Choroid plexus epithelial cell (primary cell): ENCODE measurements at regions not wholly inside any gene's neighbourhood (a gene's known extent, or its start where the extent isn't known, plus 50 kb on each side); places are given as distances from the start of the nearest gene placed in this dataset.

ENCODE experiments used
- DNase-seq: peaks from one replicate; pipeline ENCODE4 v3.0.0-alpha.2; 2010; ENCODE audit warnings: low read depth
- H3K4me3 ChIP-seq: 2 replicates; pipeline ENCODE4 v1.5.1; 2011; ENCODE audit warnings: low read depth, mild to moderate bottlenecking, control low read depth, low read length, moderate library complexity
- TF ChIP-seq, protein P1 (sequence below): conservative IDR thresholded peaks from 2 replicates; pipeline ENCODE4 v1.5.1; 2011; ENCODE audit warnings: low read depth, mild to moderate bottlenecking, control low read depth, inconsistent platforms, low read length, moderate library complexity

DNA sequence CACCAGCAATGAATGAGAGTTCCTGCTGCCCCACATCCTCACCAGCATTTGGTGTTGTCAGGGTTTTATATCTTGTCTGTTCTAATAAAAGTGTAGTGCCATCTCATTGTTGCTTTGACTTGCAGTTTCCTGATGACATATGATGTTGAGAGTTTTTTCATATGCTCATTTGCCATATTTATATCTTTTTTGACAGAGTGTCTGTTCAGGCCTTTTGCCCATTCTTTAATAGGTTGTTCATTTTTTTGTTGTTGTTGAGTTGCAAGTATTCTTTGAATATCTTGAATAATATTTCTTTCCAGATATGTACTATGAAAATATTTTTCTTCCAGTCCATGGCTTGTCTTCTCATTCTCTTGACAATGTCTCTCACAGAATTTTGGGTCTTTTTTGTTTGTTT is 111.7 kb upstream of the KCNJ15 start:
- no peak for DNase-seq
- TF ChIP-seq, protein P1, sequence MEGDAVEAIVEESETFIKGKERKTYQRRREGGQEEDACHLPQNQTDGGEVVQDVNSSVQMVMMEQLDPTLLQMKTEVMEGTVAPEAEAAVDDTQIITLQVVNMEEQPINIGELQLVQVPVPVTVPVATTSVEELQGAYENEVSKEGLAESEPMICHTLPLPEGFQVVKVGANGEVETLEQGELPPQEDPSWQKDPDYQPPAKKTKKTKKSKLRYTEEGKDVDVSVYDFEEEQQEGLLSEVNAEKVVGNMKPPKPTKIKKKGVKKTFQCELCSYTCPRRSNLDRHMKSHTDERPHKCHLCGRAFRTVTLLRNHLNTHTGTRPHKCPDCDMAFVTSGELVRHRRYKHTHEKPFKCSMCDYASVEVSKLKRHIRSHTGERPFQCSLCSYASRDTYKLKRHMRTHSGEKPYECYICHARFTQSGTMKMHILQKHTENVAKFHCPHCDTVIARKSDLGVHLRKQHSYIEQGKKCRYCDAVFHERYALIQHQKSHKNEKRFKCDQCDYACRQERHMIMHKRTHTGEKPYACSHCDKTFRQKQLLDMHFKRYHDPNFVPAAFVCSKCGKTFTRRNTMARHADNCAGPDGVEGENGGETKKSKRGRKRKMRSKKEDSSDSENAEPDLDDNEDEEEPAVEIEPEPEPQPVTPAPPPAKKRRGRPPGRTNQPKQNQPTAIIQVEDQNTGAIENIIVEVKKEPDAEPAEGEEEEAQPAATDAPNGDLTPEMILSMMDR, result no peak
- no peak overlapping the region for H3K4me3 ChIP-seq

- H3K4me3 ChIP-seq, result no peak overlapping the region
- TF ChIP-seq, protein P1, result no peak
- DNase-seq, result no peak
Observed at GRCh38 chr21:38147391-38147790, 109.4 kb upstream of the KCNJ15 start.

GRCh38 chr21:38148046-38148445 is 108.7 kb upstream of the KCNJ15 start:
- TF ChIP-seq, protein P1, result no peak
- no peak overlapping the region for H3K4me3 ChIP-seq
- no peak for DNase-seq

DNA sequence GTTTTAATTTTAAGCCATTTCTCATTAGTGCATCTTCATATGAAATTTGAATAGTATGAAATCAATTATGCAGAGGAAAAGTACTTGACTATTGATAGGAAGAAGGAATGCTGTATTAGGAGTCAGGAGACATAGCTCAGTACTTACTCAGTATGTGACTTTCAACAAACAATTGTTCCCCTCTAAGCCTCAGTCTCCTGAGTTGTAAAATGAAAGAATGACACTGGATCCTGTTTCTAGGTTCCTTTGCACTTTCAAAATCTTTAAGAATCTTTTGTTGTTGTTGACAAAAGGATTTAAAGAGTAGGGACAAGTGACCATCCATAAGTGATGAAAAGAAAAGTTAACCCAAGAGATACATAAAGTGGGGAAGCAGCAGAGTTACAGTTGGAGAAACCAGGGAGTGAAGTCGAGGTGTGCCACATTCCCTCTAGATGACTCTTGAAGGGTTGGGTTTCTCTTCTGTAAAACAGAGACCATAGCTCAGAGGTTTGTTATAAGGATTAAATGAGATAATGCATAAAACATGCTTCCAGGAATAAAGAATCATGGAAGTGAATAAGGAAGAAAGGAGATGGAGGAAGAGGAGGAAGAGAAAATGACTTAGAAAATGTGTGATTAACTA is 105.7 kb upstream of the KCNJ15 start:
- no peak for DNase-seq
- no peak overlapping the region for H3K4me3 ChIP-seq
- TF ChIP-seq, protein P1, result no peak

GRCh38 chr21:38156200-38156599 is 100.6 kb upstream of the KCNJ15 start:
- TF ChIP-seq, protein P1, result no peak
- no peak overlapping the region for H3K4me3 ChIP-seq
- DNase-seq, result no peak

GRCh38 chr21:38159355-38159754 is 97.4 kb upstream of the KCNJ15 start:
- DNase-seq, result peak; percentile 91
- TF ChIP-seq, protein P1, result peak; percentile 98
- no peak overlapping the region for H3K4me3 ChIP-seq

GRCh38 chr21:38165466-38166172 is 91.2 kb upstream of the KCNJ15 start:
- TF ChIP-seq, protein P1, result no peak
- H3K4me3 ChIP-seq, result no peak overlapping the region
- peak; percentile 33 for DNase-seq
